ENCODE measurements at regions not wholly inside any gene's neighbourhood (a gene's known extent, or its start where the extent isn't known, plus 50 kb on each side); places are given as distances from the start of the nearest gene placed in this dataset.

- no peak for DNase-seq
- Histone ChIP-seq H3K9me3 (no peaks in the 10 kb centered on the region), H3K27ac (no peak overlapping the region), H3K4me1 (no peaks in the 10 kb centered on the region), H3K4me3 (replicated peaks in 1 of 3) (no peak overlapping the region), H3K36me3 (no peaks in the 10 kb centered on the region), H3K27me3 (no peaks in the 10 kb centered on the region)
- 97 to 98% methylated on average over 6 to 7 of the region's 7 CpGs for WGBS, 2 donors
- intact Hi-C loops (cut with DNase I) = no loop called here
- TF ChIP-seq POLR2A (IDR thresholded peaks at IDR 0.05) = no peak
- TF ChIP-seq, protein P1, sequence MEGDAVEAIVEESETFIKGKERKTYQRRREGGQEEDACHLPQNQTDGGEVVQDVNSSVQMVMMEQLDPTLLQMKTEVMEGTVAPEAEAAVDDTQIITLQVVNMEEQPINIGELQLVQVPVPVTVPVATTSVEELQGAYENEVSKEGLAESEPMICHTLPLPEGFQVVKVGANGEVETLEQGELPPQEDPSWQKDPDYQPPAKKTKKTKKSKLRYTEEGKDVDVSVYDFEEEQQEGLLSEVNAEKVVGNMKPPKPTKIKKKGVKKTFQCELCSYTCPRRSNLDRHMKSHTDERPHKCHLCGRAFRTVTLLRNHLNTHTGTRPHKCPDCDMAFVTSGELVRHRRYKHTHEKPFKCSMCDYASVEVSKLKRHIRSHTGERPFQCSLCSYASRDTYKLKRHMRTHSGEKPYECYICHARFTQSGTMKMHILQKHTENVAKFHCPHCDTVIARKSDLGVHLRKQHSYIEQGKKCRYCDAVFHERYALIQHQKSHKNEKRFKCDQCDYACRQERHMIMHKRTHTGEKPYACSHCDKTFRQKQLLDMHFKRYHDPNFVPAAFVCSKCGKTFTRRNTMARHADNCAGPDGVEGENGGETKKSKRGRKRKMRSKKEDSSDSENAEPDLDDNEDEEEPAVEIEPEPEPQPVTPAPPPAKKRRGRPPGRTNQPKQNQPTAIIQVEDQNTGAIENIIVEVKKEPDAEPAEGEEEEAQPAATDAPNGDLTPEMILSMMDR (IDR thresholded peaks at IDR 0.05) = no peak
These were observed 82.7 kb downstream of the THAP12 start for GRCh38 chr11:76298255-76298654.

DNA sequence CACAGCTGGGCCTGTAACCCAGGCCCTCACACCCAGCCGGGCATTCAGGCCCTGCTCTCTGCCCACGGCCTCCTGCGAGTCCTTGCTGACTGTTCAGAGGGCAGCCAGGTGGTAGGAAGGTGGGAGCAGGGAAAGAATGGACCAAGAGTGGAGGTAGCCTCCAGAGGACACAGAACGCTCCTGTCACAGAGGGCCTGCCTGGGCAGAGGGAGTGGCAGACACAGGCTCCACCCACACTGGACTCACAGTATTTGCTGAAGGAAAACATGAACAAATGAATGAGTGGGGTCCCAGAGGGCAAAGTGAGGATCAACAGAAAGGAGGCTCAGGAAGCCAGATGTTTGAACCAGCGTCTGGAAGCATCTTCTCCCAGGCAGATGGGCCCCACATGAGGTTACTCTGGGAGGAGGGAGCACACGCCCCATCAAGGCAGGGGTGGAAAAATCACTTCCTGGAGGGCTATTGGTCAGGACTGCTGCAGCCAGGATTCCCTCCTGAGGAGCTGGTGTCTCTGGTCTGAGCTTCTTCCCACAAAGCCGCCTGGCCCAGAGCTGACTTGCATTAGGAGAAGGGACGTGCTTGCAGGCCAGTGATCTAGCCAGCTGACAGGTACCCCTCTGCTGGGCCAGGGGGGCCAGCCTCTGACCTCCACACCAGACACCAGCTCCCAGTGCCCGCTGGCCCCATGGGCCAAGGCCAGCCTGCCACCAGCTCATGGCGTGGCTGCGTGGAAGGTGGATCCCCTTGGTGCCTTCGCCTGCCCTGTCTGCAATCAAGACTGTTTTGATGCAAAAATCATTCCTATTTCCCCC is 84.0 kb downstream of the THAP12 start:
- no peaks in the 10 kb centered on the region for H3K9me3 ChIP-seq
- no peak overlapping the region for H3K4me3 ChIP-seq (replicated peaks in 1 of 3)
- no peaks in the 10 kb centered on the region for H3K36me3 ChIP-seq
- DNase-seq = no peak
- H3K27ac ChIP-seq = no peak overlapping the region
- TF ChIP-seq, protein P1 (IDR thresholded peaks at IDR 0.05) = no peak
- no peak for TF ChIP-seq POLR2A (IDR thresholded peaks at IDR 0.05)
- intact Hi-C loops (cut with DNase I) = no loop called here
- H3K27me3 ChIP-seq = no peaks in the 10 kb centered on the region
- WGBS, 2 donors = 91 to 94% methylated on average over 12 of the region's 12 CpGs
- H3K4me1 ChIP-seq = no peaks in the 10 kb centered on the region

DNA sequence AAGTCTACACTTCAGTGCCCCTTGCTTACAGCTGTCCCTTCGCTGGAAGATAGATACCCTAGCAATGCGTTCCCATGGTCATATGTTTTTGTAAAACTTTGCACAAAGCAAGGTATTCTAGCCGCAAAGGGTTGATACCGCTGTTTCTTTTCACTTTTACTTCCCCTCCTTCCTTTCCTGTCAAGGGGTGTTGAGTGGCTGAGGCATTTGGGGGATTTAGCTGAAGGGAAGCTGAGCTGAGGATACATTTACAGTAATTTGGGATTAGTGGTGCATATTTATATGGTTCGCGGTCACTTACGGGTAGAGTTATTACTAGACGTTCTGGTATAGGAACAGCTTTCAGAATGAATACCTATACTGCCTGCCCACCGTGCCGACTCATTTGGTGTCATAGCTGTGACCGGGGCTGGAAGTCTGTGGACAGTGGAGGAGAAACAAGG is 86.9 kb upstream of the WNT11 start:
- Histone ChIP-seq H3K27ac (no peak overlapping the region), H3K36me3 (no peaks in the 10 kb centered on the region), H3K4me1 (no peaks in the 10 kb centered on the region), H3K9me3 (no peaks in the 10 kb centered on the region), H3K4me3 (replicated peaks in 1 of 3) (no peak overlapping the region), H3K27me3 (no peaks in the 10 kb centered on the region)
- DNase-seq = no peak
- 81 to 85% methylated on average over 11 of the region's 11 CpGs for WGBS, 2 donors
- intact Hi-C loops (cut with DNase I) = no loop called here
- TF ChIP-seq, protein P1 (IDR thresholded peaks at IDR 0.05) = no peak
- TF ChIP-seq POLR2A (IDR thresholded peaks at IDR 0.05) = no peak

DNA sequence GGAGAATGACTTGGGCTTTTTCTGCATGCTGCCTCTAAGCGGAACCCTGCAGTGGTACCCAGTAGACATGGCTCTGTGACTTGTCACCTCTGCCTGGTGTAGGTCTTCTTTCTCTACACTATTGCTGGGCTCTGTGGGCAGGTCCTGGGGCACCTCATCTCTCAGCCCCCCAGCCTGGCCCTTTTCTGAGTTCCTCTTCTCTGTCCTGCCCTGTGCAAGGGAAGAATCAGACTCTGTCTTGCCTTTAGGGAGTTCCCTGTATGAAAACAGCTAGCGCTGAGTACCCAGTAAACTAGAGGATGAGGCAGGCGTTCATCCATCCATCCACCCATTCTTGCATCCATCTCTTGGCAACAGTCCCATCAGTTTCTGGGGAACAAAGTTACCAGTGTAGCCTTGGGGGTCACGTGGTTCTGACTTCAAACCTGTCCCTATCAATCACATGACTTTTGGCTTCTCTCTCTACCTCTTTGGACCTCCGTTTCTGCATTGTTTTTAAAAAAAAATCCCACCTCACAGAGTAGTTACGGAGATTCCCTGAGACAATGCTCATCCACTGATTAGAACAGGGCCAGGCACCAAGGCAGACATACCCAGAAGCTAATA is 86.4 kb upstream of the WNT11 start:
- Histone ChIP-seq H3K4me1 (no peaks in the 10 kb centered on the region), H3K36me3 (no peaks in the 10 kb centered on the region), H3K4me3 (replicated peaks in 1 of 3) (no peak overlapping the region), H3K27me3 (no peaks in the 10 kb centered on the region), H3K27ac (no peak overlapping the region), H3K9me3 (no peaks in the 10 kb centered on the region)
- intact Hi-C loops (cut with DNase I) = no loop called here
- no peak for TF ChIP-seq POLR2A (IDR thresholded peaks at IDR 0.05)
- TF ChIP-seq, protein P1 (IDR thresholded peaks at IDR 0.05) = no peak
- DNase-seq = no peak
- WGBS, 2 donors = 83 to 88% methylated on average over 6 of the region's 6 CpGs

Measured in thyroid gland (tissue), 4 donors.